Small intestine (tissue), 7 donors: ENCODE measurements at regions not wholly inside any gene's neighbourhood (a gene's known extent, or its start where the extent isn't known, plus 50 kb on each side); places are given as distances from the start of the nearest gene placed in this dataset.

Source experiments
- DNase-seq, 2 donors: peaks; one replicate each; pipeline versions ENCODE4 v3.0.0 to v3.0.0-alpha.2; 2013
- FAIRE-seq: peaks from 2 replicates; lab custom pipeline; 2012; peaks lifted over from hg19 to GRCh38; lab: Jason Lieb, UNC
- H3K27ac ChIP-seq, 3 donors: one replicate each; pipeline ENCODE4 v1.5.1; 2013; ENCODE audit warnings: low read length in 2 of 3, mild to moderate bottlenecking in 2 of 3, control low read depth in 1 of 3, inconsistent platforms in 1 of 3, low read depth in 1 of 3, moderate library complexity in 1 of 3
- H3K27me3 ChIP-seq, 3 donors: one replicate each; pipeline ENCODE4 v1.6.1; 2013; ENCODE audit warnings: low read length in 3 of 3, inconsistent platforms in 1 of 3; ENCODE audit not compliant: control insufficient read depth in 3 of 3, insufficient read depth in 3 of 3
- H3K36me3 ChIP-seq, 3 donors: one replicate each; pipeline ENCODE4 v1.6.1; 2013; ENCODE audit warnings: low read length in 3 of 3, inconsistent platforms in 1 of 3, low read depth in 1 of 3, mild to moderate bottlenecking in 1 of 3, moderate library complexity in 1 of 3; ENCODE audit not compliant: control insufficient read depth in 3 of 3, insufficient read depth in 2 of 3
- H3K4me1 ChIP-seq, 3 donors: one replicate each; pipeline ENCODE4 v1.6.1; 2013; ENCODE audit warnings: low read length in 2 of 3, inconsistent platforms in 1 of 3, low read depth in 1 of 3, mild to moderate bottlenecking in 1 of 3, moderate library complexity in 1 of 3; ENCODE audit not compliant: control insufficient read depth in 3 of 3, insufficient read depth in 2 of 3
- H3K4me3 ChIP-seq, 3 donors: one replicate each; pipeline ENCODE4 v1.5.1; 2013; ENCODE audit warnings: low read length in 3 of 3, control low read depth in 1 of 3, inconsistent platforms in 1 of 3, low read depth in 1 of 3, mild to moderate bottlenecking in 1 of 3, moderate library complexity in 1 of 3
- H3K9me3 ChIP-seq, 2 donors: one replicate each; pipeline ENCODE4 v1.6.1; 2013; ENCODE audit warnings: low read depth in 1 of 2, low read length in 1 of 2; ENCODE audit not compliant: control insufficient read depth in 2 of 2, insufficient read depth in 1 of 2
- WGBS, 3 donors: extraction: QIAGEN DNeasy Blood & Tissue Kit; methylation state at CpG; one replicate each; pipeline ENCODE4 v1.1.7; 2013; 5-methylcytosine and 5-hydroxymethylcytosine counted together
- donor health status: healthy with polysubstance abuse.
- donor health status: control.
- donor health status: control.
- donor health status: Bipolar disorder and iron deficiency.
- donor health status: healthy.

DNA sequence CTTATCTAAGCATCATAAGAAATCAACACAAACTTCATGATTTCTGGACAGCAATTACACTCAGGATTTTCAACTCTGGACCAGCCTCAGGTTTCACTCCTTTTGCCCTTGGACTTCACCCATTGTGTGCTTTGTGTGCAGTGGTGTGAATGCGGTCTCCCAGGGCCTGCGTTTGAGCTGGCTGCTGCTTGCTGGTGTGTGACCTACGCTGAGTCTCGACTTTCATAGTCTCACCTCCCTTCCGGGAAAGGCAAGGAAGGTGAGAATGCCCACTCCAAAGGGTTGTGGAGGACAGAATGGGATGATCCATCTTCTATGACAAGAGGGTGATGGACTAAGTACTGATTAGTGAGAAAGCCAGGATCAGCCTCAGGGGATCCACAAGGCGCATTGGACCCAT lies 228.8 kb downstream of the C12orf75 start:
- Histone ChIP-seq H3K27me3 (no peaks in the 10 kb centered on the region), H3K27ac (no peak overlapping the region), H3K9me3 (no peaks in the 10 kb centered on the region), H3K4me3 (no peak overlapping the region), H3K4me1 (peaks cover 0 to 4% (median 0%) of the 10 kb centered on the region in 3 donors), H3K36me3 (no peaks in the 10 kb centered on the region)
- DNase-seq (no peak), FAIRE-seq (no peak)
- WGBS, 3 donors: 86 to 92% (median 90%) methylated on average over 6 of the region's 6 CpGs

DNA sequence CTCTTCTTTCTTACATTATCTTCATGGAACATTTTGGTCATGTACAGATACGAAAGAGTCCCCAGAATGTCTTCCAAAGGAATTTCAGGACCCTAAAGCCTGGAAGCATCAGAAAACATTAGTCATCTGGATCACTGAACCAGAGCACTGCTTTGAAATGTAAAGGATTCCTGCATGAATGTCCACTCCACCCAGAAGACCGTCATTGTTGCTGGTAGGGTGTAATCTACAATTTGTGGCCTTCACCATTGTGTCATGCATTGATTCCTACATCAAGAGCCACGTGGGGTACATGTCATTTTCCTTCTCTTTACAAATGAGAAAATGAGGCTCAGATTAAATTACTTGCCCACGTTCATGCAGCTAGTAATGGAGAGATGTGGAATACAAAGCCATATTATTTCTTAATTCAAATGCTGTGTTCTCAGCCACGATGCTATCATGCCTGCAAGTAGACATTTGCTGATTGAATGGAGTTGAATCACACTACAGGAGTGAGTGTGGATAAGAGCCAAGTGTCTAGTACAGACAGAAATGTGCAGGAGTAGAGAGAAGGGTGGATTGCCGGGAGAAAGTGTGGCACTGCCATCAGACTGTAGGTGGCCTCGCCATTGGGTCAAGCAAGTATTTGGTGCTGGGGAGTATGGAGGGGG lies 231.2 kb downstream of the C12orf75 start:
- H3K36me3 ChIP-seq: no peaks in the 10 kb centered on the region
- H3K9me3 ChIP-seq: no peaks in the 10 kb centered on the region
- DNase-seq (no peak), FAIRE-seq (no peak)
- 43 to 71% (median 53%) methylated on average over 7 of the region's 7 CpGs for WGBS, 3 donors
- H3K27ac ChIP-seq: no peak overlapping the region
- H3K4me3 ChIP-seq: no peak overlapping the region
- H3K4me1 ChIP-seq: peaks cover 0 to 4% (median 0%) of the 10 kb centered on the region in 3 donors
- no peaks in the 10 kb centered on the region for H3K27me3 ChIP-seq

DNA sequence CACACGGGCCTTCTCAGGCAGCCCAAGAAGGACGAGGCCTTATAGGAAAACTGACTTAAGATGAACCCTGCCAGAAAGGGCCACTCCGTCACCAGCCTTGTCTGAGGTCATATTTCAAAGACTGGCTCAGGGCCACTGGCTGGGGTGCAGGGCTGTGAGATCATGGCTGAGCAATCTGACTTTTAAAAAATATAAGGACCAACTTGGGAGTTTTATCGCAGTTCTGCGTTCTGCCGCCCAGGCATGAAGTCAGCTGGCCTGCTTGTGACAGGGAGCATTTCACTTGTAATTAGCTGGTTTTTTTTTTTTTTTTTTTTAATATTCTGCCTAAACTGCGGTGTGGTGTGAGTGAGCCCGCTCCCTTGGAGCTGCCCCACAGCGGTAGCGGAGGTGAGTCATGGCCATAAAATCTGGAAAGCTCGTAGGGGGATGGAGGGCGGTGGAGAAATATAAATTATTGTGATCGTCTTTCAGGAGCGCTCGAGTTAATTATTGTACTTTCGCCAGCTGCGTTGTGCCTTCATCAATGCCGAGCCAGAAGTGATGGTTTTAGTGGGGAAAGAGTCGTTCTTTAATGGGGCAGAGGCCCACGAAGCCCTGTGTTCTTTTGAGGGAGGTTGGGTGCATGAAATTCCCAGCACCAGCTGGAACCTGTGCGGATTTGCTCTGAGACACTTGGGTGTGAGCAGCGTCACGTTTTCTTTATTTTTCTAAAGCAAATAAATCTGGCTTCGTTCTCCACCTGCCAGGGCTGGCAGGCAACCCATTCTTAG lies 231.9 kb downstream of the C12orf75 start:
- H3K9me3 ChIP-seq: no peaks in the 10 kb centered on the region
- no peaks in the 10 kb centered on the region for H3K27me3 ChIP-seq
- no peaks in the 10 kb centered on the region for H3K36me3 ChIP-seq
- H3K27ac ChIP-seq: no peak overlapping the region
- peaks cover 0 to 4% (median 0%) of the 10 kb centered on the region in 3 donors for H3K4me1 ChIP-seq
- no peak overlapping the region for H3K4me3 ChIP-seq
- DNase-seq (peak; percentile 37 to 45), FAIRE-seq (no peak)
- 16 to 55% (median 36%) methylated on average over 24 of the region's 24 CpGs for WGBS, 3 donors

DNA sequence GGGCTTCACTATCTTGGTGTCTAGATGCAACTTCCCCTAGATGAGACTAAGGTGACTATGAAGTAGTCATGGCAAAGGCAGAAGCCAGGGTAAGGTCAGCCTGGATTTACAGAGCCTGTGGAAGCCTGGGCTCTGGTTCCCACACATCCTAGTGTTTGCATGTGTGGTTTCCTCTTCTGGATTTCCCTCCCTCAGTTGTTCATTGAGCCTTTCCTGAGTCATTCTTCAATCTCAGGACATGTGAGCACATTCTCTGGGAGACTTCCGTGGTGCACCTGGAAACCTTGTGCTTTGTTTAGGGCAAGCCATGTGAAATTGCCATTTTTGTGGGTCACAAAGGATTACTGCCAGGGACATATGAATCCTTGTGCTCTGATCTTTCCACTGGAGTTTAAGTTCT lies 236.6 kb downstream of the C12orf75 start:
- Histone ChIP-seq H3K4me1 (peaks cover 0 to 2% (median 0%) of the 10 kb centered on the region in 3 donors), H3K9me3 (no peaks in the 10 kb centered on the region), H3K27ac (no peak overlapping the region), H3K27me3 (no peaks in the 10 kb centered on the region), H3K36me3 (no peaks in the 10 kb centered on the region), H3K4me3 (no peak overlapping the region)
- no peak for FAIRE-seq
- WGBS, 3 donors: 81 to 100% (median 81%) methylated on average over 1 of the region's 1 CpG
- no peak for DNase-seq

DNA sequence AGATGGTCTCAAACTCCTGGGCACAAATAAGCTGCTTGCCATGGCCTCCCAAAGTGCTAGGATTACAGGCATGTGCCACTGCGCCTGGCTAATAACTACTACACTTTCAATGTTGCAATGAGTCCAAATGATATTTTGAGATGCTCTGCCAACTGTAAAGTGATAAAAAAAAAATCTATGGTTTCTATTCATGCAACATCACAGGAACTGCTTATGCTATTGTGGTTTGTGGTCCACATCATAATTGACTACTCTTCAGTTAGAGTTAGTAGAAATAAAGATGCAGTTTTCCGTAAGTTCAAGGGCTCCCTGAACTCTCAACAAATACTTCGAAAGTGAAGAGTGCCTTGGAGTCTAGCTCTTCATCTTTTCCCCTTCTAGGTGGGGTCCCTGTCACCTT lies 239.4 kb downstream of the C12orf75 start:
- no peak overlapping the region for H3K27ac ChIP-seq
- H3K36me3 ChIP-seq: no peaks in the 10 kb centered on the region
- no peak for FAIRE-seq
- H3K4me1 ChIP-seq: no peaks in the 10 kb centered on the region
- H3K4me3 ChIP-seq: no peak overlapping the region
- no peaks in the 10 kb centered on the region for H3K9me3 ChIP-seq
- H3K27me3 ChIP-seq: peaks cover 0 to 3% (median 0%) of the 10 kb centered on the region in 3 donors
- whole genome bisulfite sequencing, 3 donors: 88 to 91% (median 89%) methylated on average over 3 of the region's 3 CpGs
- DNase-seq: no peak

DNA sequence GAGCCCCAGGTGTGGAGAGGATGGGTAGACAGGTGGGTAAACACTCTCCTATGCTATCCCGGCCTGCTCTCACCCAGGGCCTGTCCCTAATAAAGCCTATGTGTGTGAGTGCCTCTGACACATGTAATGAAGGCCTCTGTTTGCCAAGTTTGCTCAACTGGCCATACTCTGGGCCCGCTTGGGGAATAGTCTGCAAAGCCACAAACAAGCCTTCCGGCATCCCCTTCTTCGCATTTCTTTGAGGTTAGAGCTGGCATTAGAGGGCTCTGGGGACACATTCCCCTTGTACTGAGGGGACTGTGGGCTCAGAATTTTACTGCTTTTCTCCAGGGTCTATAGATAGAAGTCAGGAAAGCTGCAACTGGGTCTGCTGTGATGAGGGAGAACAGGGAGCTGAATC lies 240.5 kb downstream of the C12orf75 start:
- H3K36me3 ChIP-seq: no peaks in the 10 kb centered on the region
- peaks cover 0 to 3% (median 0%) of the 10 kb centered on the region in 3 donors for H3K27me3 ChIP-seq
- no peaks in the 10 kb centered on the region for H3K9me3 ChIP-seq
- H3K4me1 ChIP-seq: no peaks in the 10 kb centered on the region
- H3K27ac ChIP-seq: no peak overlapping the region
- 89 to 97% (median 89%) methylated on average over 4 of the region's 4 CpGs for WGBS, 3 donors
- FAIRE-seq (no peak), DNase-seq (no peak)
- no peak overlapping the region for H3K4me3 ChIP-seq

DNA sequence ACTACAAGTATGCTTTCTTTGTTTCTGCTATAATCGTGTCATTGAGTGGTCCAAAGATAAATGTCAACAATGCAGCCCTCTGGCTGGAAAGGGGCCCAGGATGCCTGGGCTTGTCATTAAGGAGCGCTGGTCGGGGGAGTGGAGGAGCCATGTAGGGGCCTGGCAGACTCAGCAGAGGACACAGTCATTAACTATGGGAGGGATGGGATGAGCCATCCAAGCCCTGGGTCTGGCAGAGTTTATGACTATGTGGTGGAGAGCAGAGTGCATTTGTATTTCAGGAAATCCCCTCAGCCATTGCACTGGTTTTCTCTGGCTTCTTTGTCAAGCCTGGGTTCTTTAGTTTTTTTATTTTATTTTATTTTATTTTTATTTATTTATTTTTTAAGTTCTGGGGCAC lies 243.1 kb downstream of the C12orf75 start:
- Histone ChIP-seq H3K4me1 (no peaks in the 10 kb centered on the region), H3K27me3 (peaks cover 0 to 3% (median 0%) of the 10 kb centered on the region in 3 donors), H3K27ac (no peak overlapping the region), H3K9me3 (no peaks in the 10 kb centered on the region), H3K36me3 (no peaks in the 10 kb centered on the region), H3K4me3 (no peak overlapping the region)
- no peak for DNase-seq
- 75 to 77% (median 76%) methylated on average over 3 of the region's 3 CpGs for WGBS, 3 donors
- FAIRE-seq: no peak

DNA sequence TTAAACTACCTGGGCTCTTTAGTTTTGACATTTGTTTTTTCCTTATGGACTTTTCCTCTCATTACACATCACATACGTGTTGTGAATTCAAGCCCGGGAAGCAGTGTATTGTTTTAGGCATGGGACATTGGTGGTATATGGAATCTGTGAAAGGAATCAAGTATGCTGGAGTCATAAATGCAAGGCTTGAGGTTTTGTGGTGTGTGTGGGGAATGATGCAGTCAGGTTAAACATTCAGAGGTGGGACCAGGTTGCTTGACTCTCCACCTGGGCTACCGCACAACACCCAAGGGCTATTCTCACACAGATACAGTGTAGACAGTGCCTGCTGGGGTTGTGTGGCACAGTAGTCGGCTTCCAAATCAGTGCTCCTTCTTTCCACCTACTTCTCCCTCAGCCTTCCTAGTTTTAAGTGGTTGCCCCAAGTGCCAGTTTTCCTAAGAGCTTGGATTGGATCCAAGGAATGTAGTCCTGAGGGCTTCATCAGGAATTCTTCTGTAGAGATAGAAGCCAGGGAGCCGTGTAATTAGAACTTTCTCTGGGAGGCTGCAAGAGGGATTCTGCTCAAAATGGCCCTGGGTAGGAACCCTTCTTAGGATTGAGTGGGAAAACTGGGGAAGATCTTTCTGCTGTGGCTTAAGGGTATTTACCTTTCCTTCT lies 243.7 kb downstream of the C12orf75 start:
- H3K36me3 ChIP-seq: no peaks in the 10 kb centered on the region
- DNase-seq: no peak
- no peaks in the 10 kb centered on the region for H3K4me1 ChIP-seq
- peaks cover 0 to 3% (median 0%) of the 10 kb centered on the region in 3 donors for H3K27me3 ChIP-seq
- H3K27ac ChIP-seq: no peak overlapping the region
- FAIRE-seq: no peak
- H3K4me3 ChIP-seq: no peak overlapping the region
- 89 to 90% (median 90%) methylated on average over 5 of the region's 5 CpGs for WGBS, 3 donors
- no peaks in the 10 kb centered on the region for H3K9me3 ChIP-seq
